Loucy (cell line): ENCODE measurements at regions not wholly inside any gene's neighbourhood (a gene's known extent, or its start where the extent isn't known, plus 50 kb on each side); places are given as distances from the start of the nearest gene placed in this dataset.

Experiments used
- H2AFZ ChIP-seq: fragments of 200-600 bp; sonication (generic); 2 replicates; pipeline ENCODE4 v1.6.0; 2016; ENCODE audit warnings: antibody characterized with exemption, mild to moderate bottlenecking, low read length, moderate library complexity
- H3F3A ChIP-seq: fragments of 200-600 bp; 2 replicates; pipeline ENCODE4 v1.6.0; 2016; ENCODE audit warnings: antibody characterized with exemption, low read depth, mild to moderate bottlenecking
- H3K27me3 ChIP-seq: fragments of 200-600 bp; sonication (generic); 2 replicates; pipeline ENCODE4 v1.6.1; 2014; ENCODE audit warnings: low read length, mild to moderate bottlenecking; ENCODE audit not compliant: insufficient read depth, poor library complexity, severe bottlenecking
- H3K36me3 ChIP-seq: fragments of 200-600 bp; sonication (generic); 2 replicates; pipeline ENCODE4 v1.6.1; 2016; ENCODE audit warnings: low read length; ENCODE audit not compliant: insufficient read depth
- H3K4me1 ChIP-seq: fragments of 200-600 bp; sonication (generic); 2 replicates; pipeline ENCODE4 v1.5.1; 2014; ENCODE audit warnings: low read length, mild to moderate bottlenecking; ENCODE audit not compliant: insufficient read depth, poor library complexity, severe bottlenecking
- H3K4me2 ChIP-seq: fragments of 200-600 bp; sonication (generic); 2 replicates; pipeline ENCODE4 v1.6.0; 2014; ENCODE audit warnings: antibody characterized with exemption, low read length, low read depth, mild to moderate bottlenecking; ENCODE audit not compliant: poor library complexity, severe bottlenecking
- H3K4me3 ChIP-seq: fragments of 200-600 bp; sonication (generic); 2 replicates; pipeline ENCODE4 v1.5.1; 2014; ENCODE audit warnings: low read length, mild to moderate bottlenecking, mixed read lengths; ENCODE audit not compliant: poor library complexity, severe bottlenecking
- H3K79me2 ChIP-seq: fragments of 200-600 bp; sonication (generic); 2 replicates; pipeline ENCODE4 v1.6.1; 2014; ENCODE audit warnings: low read length; ENCODE audit not compliant: insufficient read depth
- H3K9ac ChIP-seq: fragments of 200-600 bp; sonication (generic); 2 replicates; pipeline ENCODE4 v1.6.0; 2014; ENCODE audit warnings: mild to moderate bottlenecking, low read depth, low read length, moderate library complexity; ENCODE audit not compliant: poor library complexity, severe bottlenecking
- H3K9me2 ChIP-seq: fragments of 200-600 bp; sonication (generic); replicated peaks from 2 replicates; pipeline ENCODE4 v1.6.1; 2016; ENCODE audit warnings: low read depth, low read length, mixed read lengths
- H3K9me3 ChIP-seq: fragments of 200-600 bp; sonication (generic); 2 replicates; pipeline ENCODE4 v1.6.1; 2014; ENCODE audit warnings: mild to moderate bottlenecking, antibody characterized with exemption, low read length, low read depth; ENCODE audit not compliant: insufficient read depth
- H4K20me1 ChIP-seq: fragments of 200-600 bp; sonication (generic); 2 replicates; pipeline ENCODE4 v1.6.0; 2014; ENCODE audit warnings: antibody characterized with exemption, low read length, mild to moderate bottlenecking; ENCODE audit not compliant: insufficient read depth, poor library complexity, severe bottlenecking
- CTCF ChIP-seq: fragments of 200-600 bp; sonication (generic); conservative IDR thresholded peaks from 2 replicates; pipeline ENCODE4 v1.5.1; 2014; ENCODE audit warnings: mild to moderate bottlenecking, antibody characterized with exemption, low read length
- EZH2phosphoT487 ChIP-seq: fragments of 200-600 bp; IDR thresholded peaks from 2 replicates; pipeline ENCODE4 v1.6.1; 2018; ENCODE audit warnings: antibody characterized with exemption, mild to moderate bottlenecking, moderate library complexity, borderline replicate concordance

GRCh38 chr6:140921366-140922226 lies 1211.1 kb upstream of the GJE1 start:
- Histone ChIP-seq H3K27me3 (no peaks in the 10 kb centered on the region), H3K9me2 (no peaks in the 10 kb centered on the region), H3K4me2 (no peak overlapping the region), H3K4me1 (no peaks in the 10 kb centered on the region), H3K36me3 (no peaks in the 10 kb centered on the region), H4K20me1 (no peaks in the 10 kb centered on the region), H2AFZ (no peak overlapping the region), H3F3A (no peaks in the 10 kb centered on the region), H3K9me3 (no peaks in the 10 kb centered on the region), H3K9ac (no peak overlapping the region), H3K4me3 (no peak overlapping the region), H3K79me2 (no peaks in the 10 kb centered on the region)
- TF ChIP-seq EZH2phosphoT487 (no peak), CTCF (peak; percentile 73)

GRCh38 chr6:140917911-140918310 lies 1214.8 kb upstream of the GJE1 start:
- Histone ChIP-seq H3K79me2 (no peaks in the 10 kb centered on the region), H3K9me2 (no peaks in the 10 kb centered on the region), H2AFZ (no peak overlapping the region), H3K4me2 (no peak overlapping the region), H3K36me3 (no peaks in the 10 kb centered on the region), H3K4me3 (no peak overlapping the region), H3K9me3 (no peaks in the 10 kb centered on the region), H3K4me1 (no peaks in the 10 kb centered on the region), H3K9ac (no peak overlapping the region), H3K27me3 (no peaks in the 10 kb centered on the region), H4K20me1 (no peaks in the 10 kb centered on the region), H3F3A (no peaks in the 10 kb centered on the region)
- TF ChIP-seq EZH2phosphoT487 (no peak), CTCF (no peak)

GRCh38 chr6:140915551-140915950 lies 1217.2 kb upstream of the GJE1 start:
- no peaks in the 10 kb centered on the region for H3F3A ChIP-seq
- no peaks in the 10 kb centered on the region for H3K9me2 ChIP-seq
- H3K27me3 ChIP-seq = no peaks in the 10 kb centered on the region
- H2AFZ ChIP-seq = no peak overlapping the region
- no peak overlapping the region for H3K4me3 ChIP-seq
- H3K9ac ChIP-seq = no peak overlapping the region
- no peaks in the 10 kb centered on the region for H3K79me2 ChIP-seq
- H3K4me2 ChIP-seq = no peak overlapping the region
- H4K20me1 ChIP-seq = no peaks in the 10 kb centered on the region
- H3K36me3 ChIP-seq = no peaks in the 10 kb centered on the region
- H3K9me3 ChIP-seq = no peaks in the 10 kb centered on the region
- no peak for TF ChIP-seq CTCF
- no peak for TF ChIP-seq EZH2phosphoT487
- H3K4me1 ChIP-seq = no peaks in the 10 kb centered on the region
